IPS DF 6.9 (cell line): ENCODE measurements at regions not wholly inside any gene's neighbourhood (a gene's known extent, or its start where the extent isn't known, plus 50 kb on each side); places are given as distances from the start of the nearest gene placed in this dataset.
A peak's percentile ranks its signal among the peaks of the same experiment; 100 is the strongest.

Experiments
- DNase-seq: peaks from one replicate; pipeline ENCODE4 v3.0.0-alpha.2; 2013; ENCODE audit warnings: low read depth, low spot score
- H3K27ac ChIP-seq: one replicate; pipeline ENCODE4 v1.5.1; 2013; ENCODE audit warnings: low read length, control low read depth
- H3K27me3 ChIP-seq: 2 replicates; pipeline ENCODE4 v1.6.1; 2013; ENCODE audit warnings: mild to moderate bottlenecking, low read length; ENCODE audit not compliant: control insufficient read depth, insufficient read depth
- H3K36me3 ChIP-seq: 2 replicates; pipeline ENCODE4 v1.6.1; 2013; ENCODE audit warnings: low read length; ENCODE audit not compliant: control insufficient read depth, insufficient read depth
- H3K4me1 ChIP-seq: 2 replicates; pipeline ENCODE4 v1.6.1; 2013; ENCODE audit warnings: low read length; ENCODE audit not compliant: control insufficient read depth, insufficient read depth
- H3K4me3 ChIP-seq: 2 replicates; pipeline ENCODE4 v1.5.1; 2013; ENCODE audit warnings: mild to moderate bottlenecking, low read length
- H3K9me3 ChIP-seq: 2 replicates; pipeline ENCODE4 v1.6.1; 2013; ENCODE audit warnings: low read length, inconsistent platforms; ENCODE audit not compliant: control insufficient read depth, insufficient read depth
- WGBS: extraction: QIAGEN DNeasy Blood & Tissue Kit; methylation state at CpG from one replicate; pipeline ENCODE4 v1.1.7; 2013; ENCODE audit warnings: mixed read lengths, missing lambda C conversion rate; ENCODE audit not compliant: insufficient read length, insufficient coverage; 5-methylcytosine and 5-hydroxymethylcytosine counted together

GRCh38 chr11:129280027-129280811, 88.1 kb upstream of the ARHGAP32 start:
- no peak for DNase-seq
- Histone ChIP-seq H3K36me3 (no peaks in the 10 kb centered on the region), H3K4me1 (peaks cover 7% of the 10 kb centered on the region), H3K4me3 (peak overlapping the region; percentile 39; the same call in 1 of the 2 replicates), H3K27me3 (no peaks in the 10 kb centered on the region), H3K27ac (no peak overlapping the region), H3K9me3 (no peaks in the 10 kb centered on the region)
- WGBS, result no CpG with 5 or more reads among the region's 16 CpGs

- H3K9me3 ChIP-seq, result no peaks in the 10 kb centered on the region
- H3K4me1 ChIP-seq, result peaks cover 7% of the 10 kb centered on the region
- H3K4me3 ChIP-seq, result peak overlapping the region; percentile 67
- no peaks in the 10 kb centered on the region for H3K36me3 ChIP-seq
- no CpG with 5 or more reads among the region's 103 CpGs for WGBS
- peak; percentile 31 for DNase-seq
- no peaks in the 10 kb centered on the region for H3K27me3 ChIP-seq
- H3K27ac ChIP-seq, result no peak overlapping the region
Measured at GRCh38 chr11:129279326-129280026, 87.4 kb upstream of the ARHGAP32 start.

DNA sequence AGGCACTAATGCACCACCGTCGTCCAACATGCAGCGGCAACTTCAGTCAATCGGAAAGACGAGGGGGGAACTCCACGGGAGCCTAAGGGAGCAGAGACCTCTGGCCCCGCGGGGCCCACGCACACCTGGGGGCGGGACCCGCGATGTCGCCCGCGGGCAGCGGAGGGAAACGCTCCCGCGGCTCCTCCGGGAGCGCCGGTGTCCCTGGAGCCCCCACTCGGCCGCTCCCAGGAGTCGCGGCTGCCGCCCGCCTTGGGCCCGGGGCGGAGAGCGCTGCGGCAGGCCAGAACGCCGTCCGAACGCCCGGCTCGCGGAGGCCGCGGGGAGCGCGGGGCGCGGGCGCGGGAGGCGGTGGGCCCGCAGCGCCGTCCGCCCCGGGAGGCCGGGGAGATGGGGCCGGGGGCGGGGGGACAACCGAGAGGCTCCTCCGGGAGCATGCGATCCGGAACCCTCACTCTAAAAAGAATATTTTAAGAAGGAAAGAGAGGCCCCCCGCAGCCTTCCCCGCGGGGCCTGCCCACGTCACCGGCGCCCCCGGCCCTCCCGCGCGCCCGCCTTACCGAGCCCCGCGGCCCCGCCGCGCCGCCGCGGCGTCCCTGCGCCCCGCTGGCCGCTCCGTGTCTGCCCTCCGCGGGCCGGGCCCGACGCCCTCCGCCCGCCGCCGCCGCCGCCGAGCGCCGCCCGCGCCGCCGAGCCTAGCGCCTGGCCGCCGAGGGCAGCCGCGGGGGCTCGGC, 86.6 kb upstream of the ARHGAP32 start:
- H3K36me3 ChIP-seq, result no peaks in the 10 kb centered on the region
- DNase-seq, result no peak
- H3K4me3 ChIP-seq, result peak overlapping the region; percentile 67
- no peaks in the 10 kb centered on the region for H3K9me3 ChIP-seq
- H3K27ac ChIP-seq, result no peak overlapping the region
- H3K27me3 ChIP-seq, result no peaks in the 10 kb centered on the region
- WGBS, result no CpG with 5 or more reads among the region's 109 CpGs
- peaks cover 7% of the 10 kb centered on the region for H3K4me1 ChIP-seq

DNA sequence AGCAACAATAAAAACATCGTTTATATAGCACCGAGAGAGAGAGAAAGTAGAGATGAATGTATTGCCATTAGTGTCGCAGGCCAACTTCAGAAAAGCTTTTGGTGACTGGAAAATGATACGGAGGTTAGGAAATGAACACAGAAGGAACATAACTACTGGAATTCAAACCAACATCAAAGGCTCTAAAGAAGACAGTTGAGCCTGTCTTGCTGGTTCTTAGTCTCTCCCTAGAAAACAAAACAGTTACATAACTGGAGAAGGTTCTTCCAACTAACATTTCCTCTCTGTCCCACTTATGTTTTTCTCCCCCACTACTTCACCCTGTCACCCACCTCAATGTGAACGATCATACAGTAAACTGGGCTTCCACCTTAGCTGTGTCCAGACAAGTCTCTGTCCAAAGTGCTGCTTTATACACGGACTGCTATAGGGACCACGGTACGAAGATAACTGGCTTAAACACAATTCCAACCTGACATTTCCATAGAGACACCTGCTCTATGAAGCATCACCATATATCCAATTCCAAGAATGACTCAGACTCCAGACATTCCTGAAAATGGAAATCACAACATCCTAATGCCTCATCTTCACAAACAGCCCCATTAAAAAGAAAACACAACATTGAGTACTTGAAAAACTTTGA, 85.2 kb upstream of the ARHGAP32 start:
- no peak for DNase-seq
- Histone ChIP-seq H3K4me3 (no peak overlapping the region), H3K36me3 (no peaks in the 10 kb centered on the region), H3K27ac (no peak overlapping the region), H3K9me3 (no peaks in the 10 kb centered on the region), H3K4me1 (peaks cover 6% of the 10 kb centered on the region), H3K27me3 (no peaks in the 10 kb centered on the region)
- WGBS, result no CpG with 5 or more reads among the region's 8 CpGs

GRCh38 chr11:129275828-129276227, 83.7 kb upstream of the ARHGAP32 start:
- no peaks in the 10 kb centered on the region for H3K36me3 ChIP-seq
- no peak overlapping the region for H3K27ac ChIP-seq
- WGBS, result no CpG with 5 or more reads among the region's 3 CpGs
- peaks cover 4% of the 10 kb centered on the region for H3K4me1 ChIP-seq
- no peak for DNase-seq
- no peak overlapping the region for H3K4me3 ChIP-seq
- no peaks in the 10 kb centered on the region for H3K9me3 ChIP-seq
- H3K27me3 ChIP-seq, result no peaks in the 10 kb centered on the region

DNA sequence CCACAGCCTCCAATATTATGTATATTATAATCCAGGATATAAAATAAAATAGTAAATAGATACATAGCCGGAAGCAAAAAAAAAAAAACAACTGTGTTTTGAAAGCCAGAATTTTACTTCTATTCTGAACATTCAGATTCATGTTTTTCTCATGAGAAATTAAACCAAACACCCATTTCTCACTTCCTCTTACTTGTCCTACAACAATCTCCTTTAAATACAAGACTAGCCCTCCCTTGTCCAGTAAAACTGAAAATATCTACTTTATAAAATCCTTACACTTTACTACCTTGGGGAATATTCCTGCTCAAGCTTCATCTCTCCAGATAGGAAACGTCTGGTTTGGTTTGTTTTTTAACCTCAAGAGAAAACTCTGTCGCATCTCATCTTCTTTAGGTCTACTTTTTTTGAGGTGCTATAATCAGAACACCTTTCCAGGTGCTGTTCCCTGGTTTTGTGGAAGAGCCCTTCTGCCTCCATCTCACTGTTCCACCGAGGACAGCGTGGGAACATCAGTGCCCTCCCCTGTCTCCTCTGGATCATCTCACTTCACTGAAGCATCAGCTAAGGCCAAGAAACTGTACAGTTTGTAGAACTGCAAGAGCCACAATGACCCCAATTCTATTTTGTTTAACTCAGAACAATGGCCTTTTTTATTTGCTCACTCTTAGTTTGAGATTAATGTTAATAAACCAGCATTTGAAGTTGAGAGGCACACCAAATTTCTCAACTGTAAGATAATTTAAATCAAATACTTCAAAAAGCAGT, 82.0 kb upstream of the ARHGAP32 start:
- Histone ChIP-seq H3K27me3 (no peaks in the 10 kb centered on the region), H3K4me1 (peaks cover 1% of the 10 kb centered on the region), H3K36me3 (no peaks in the 10 kb centered on the region), H3K4me3 (no peak overlapping the region), H3K9me3 (no peaks in the 10 kb centered on the region), H3K27ac (no peak overlapping the region)
- no CpG with 5 or more reads among the region's 5 CpGs for WGBS
- DNase-seq, result no peak

GRCh38 chr11:129273322-129273721, 81.2 kb upstream of the ARHGAP32 start:
- H3K4me3 ChIP-seq, result no peak overlapping the region

DNA sequence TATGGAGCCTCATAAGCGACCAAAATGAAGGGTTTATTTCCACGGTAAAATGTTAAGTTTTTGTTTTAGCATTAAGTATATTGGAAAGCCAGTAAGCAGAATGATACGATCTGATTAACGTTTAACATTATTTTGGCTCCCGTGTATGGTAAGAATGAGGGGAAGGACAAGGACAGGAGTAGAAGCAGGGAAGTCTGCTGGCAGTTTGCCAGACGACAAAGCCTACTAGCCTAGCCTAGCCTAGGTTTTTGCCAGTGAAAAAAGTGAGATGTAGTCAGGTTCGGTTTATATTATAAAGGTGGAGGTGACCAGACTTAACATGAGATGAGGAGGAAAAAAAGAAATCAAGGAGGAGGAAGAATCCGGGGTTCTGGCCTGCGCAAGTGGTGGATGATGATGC, 78.9 kb upstream of the ARHGAP32 start:
- Histone ChIP-seq H3K4me3 (no peak overlapping the region), H3K27me3 (no peaks in the 10 kb centered on the region), H3K27ac (no peak overlapping the region), H3K36me3 (no peaks in the 10 kb centered on the region), H3K9me3 (no peaks in the 10 kb centered on the region), H3K4me1 (peaks cover 3% of the 10 kb centered on the region)
- no CpG with 5 or more reads among the region's 9 CpGs for WGBS
- no peak for DNase-seq

More at GRCh38 chr11:129273322-129273721, 81.2 kb upstream of the ARHGAP32 start:
- Histone ChIP-seq H3K27ac (no peak overlapping the region), H3K4me1 (peaks cover 1% of the 10 kb centered on the region), H3K27me3 (no peaks in the 10 kb centered on the region), H3K36me3 (no peaks in the 10 kb centered on the region), H3K9me3 (no peaks in the 10 kb centered on the region)
- no peak for DNase-seq

DNA sequence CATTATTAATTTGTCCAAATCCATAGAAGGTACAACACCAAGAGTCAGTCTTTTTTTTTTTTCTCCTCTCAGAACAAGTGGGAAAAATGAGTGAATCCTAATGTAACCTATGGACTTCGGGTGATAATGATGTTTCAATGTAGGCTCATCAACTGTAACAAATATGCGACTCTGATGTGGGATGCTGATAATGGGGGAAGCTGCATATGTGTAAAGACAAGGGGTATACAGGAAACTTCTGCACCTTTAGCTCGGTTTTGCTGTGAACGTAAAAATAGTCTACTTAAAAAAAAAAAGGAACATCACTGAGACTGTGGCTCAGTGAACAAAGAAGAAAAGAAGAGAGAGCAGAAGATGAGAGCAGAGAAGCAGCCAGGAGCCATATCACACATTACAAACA, 78.3 kb upstream of the ARHGAP32 start:
- H3K27me3 ChIP-seq, result no peaks in the 10 kb centered on the region
- no peaks in the 10 kb centered on the region for H3K9me3 ChIP-seq
- no CpG with 5 or more reads among the region's 4 CpGs for WGBS
- no peaks in the 10 kb centered on the region for H3K36me3 ChIP-seq
- H3K4me3 ChIP-seq, result no peak overlapping the region
- H3K27ac ChIP-seq, result no peak overlapping the region
- peaks cover 1% of the 10 kb centered on the region; the same call in 1 of the 2 replicates for H3K4me1 ChIP-seq
- DNase-seq, result no peak
